ENCODE measurements at regions not wholly inside any gene's neighbourhood (a gene's known extent, or its start where the extent isn't known, plus 50 kb on each side); places are given as distances from the start of the nearest gene placed in this dataset.

- TF ChIP-seq, protein P1, sequence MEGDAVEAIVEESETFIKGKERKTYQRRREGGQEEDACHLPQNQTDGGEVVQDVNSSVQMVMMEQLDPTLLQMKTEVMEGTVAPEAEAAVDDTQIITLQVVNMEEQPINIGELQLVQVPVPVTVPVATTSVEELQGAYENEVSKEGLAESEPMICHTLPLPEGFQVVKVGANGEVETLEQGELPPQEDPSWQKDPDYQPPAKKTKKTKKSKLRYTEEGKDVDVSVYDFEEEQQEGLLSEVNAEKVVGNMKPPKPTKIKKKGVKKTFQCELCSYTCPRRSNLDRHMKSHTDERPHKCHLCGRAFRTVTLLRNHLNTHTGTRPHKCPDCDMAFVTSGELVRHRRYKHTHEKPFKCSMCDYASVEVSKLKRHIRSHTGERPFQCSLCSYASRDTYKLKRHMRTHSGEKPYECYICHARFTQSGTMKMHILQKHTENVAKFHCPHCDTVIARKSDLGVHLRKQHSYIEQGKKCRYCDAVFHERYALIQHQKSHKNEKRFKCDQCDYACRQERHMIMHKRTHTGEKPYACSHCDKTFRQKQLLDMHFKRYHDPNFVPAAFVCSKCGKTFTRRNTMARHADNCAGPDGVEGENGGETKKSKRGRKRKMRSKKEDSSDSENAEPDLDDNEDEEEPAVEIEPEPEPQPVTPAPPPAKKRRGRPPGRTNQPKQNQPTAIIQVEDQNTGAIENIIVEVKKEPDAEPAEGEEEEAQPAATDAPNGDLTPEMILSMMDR (IDR thresholded peaks at IDR 0.05; ENCODE audit: low read depth, low read length) = no peak
- no peak for TF ChIP-seq EZH2phosphoT487 (IDR thresholded peaks at IDR 0.05; ENCODE audit: low read depth)
Observed at GRCh38 chr3:118165413-118165812, 869.2 kb downstream of the IGSF11 start.

All from OCI-LY3 (cell line).